ENCODE measurements at regions not wholly inside any gene's neighbourhood (a gene's known extent, or its start where the extent isn't known, plus 50 kb on each side); places are given as distances from the start of the nearest gene placed in this dataset.

DNA sequence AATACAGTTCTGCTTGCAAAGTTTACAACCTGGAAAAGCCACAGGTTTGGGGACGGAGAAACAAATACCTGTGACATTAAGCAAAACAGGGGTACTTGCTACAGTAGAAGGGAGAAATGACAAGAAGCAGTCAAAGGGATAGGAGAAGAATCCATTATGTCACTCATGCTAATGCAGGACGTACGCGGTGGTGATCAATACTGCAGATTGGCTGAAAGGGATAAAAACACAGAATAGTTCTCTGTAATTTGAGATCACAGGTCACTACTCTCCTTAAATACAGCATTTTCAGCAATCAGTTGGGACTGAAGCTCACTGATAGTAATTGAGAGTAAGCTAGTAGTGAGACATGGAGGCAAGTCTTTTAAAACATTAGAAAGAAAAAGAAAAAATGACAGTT, 130.3 kb upstream of the MTAP start:
- no peak for DNase-seq

DNA sequence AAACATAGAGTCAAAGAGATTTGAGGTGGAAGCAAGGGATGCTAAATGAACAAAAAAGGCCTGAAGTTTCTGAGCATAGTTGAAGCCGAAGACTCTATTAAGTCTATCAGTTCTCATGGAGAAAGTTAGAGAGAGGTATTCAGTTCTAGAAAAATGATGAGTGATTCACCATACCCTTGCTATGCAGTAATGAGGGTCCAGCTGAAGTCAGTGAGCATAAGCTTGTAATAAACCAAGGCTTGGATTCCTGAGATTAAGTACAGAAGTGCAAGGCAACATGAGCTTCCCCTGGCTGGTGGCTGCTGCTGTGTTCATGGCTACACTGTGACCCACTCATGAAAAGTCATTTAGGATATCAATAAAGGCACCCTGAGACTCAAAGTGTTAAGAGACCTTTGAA, 129.7 kb upstream of the MTAP start:
- no peak for DNase-seq

DNA sequence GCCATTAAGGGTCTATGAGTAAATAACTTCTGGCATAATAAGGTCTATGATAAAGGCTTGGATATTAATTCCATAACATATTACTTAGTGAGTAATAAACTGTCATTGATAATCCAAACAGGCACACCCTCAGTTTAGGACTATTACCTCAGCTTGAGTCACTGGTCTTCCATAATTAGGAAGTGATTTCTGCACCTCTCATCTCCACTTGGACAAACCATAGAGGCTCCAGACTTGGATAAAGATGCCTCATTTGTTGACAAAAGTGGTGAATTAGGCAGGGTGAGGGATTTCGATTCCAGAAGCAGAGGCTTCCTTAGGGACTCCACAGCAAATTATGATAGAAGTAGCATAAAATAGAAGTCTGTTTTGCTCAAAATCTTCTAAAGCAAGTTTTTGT, 127.5 kb upstream of the MTAP start:
- DNase-seq = no peak

DNA sequence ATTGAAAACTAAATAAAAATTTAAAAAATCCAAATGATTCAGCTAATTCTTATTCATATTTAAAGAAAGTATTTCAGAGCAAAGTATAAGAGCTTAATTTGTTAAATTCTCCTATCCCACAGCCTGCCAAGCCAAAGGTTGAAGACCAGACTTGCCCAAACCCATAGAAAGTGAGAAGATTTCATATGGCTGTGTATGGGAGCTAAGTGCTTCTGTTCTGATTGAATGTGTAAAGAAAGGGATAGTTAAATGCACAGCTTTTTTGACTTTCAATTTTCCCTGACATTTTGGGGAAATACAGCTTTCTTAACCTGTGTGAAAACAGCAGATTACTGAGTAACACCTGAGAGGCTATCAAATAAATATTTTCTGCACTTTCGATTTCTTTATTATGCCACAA, 125.0 kb upstream of the MTAP start:
- DNase-seq = no peak

DNA sequence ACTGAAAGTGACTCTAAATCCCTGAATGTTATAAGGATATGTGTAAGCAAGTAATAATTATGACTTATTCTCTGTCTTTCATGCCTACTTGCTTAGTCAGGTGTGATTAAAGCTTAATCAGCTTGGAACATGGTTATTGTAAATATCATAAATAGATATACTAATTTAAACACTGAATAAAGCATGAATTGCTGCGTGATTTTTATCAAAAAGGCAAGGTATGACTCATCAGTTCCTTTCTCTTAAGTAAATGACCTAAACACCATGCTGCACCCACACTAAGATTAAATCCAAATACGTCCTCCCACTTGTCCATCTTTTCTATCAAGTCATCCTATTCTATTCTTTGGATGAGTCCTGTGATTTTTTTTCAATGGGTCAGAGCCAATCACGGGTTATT, 124.6 kb upstream of the MTAP start:
- no peak for DNase-seq

DNA sequence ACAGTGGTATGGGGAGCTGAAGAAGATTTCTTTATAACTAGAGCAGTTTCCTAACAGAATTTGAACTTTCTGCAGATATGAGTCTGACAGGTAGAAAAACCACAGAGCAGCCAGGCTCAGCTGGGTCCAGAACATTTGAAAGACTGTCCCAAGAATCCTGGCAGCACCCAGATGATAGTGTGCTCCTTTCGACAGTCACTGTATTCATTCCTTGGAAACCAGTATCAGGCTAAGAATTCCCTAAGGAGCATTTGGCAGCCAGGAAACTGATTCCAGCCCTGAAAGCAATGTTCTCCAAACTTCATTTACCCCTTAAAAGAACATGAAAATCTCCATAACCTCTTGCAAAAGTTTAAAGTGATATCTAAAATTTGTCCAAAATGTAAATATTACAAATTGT, 123.0 kb upstream of the MTAP start:
- no peak for DNase-seq

DNA sequence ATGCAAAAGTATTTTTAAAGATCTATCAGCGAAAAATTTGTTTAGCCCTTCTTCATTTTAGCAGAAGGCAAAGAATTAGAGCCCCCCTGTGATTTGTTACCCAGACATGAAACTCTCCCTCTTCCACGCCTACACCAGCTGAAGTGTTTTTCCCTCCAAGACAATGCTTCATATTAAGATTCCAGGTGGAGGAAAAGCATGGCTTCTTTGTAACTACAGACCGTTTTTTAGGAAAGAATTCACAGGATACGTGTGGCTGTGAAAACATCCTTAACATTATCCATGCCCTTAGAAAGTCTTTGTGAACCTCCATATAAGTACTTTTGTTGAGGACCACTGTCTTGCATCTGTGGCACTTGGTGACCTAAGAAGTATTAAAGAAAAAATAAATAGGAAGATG, 121.8 kb upstream of the MTAP start:
- DNase-seq = no peak

DNA sequence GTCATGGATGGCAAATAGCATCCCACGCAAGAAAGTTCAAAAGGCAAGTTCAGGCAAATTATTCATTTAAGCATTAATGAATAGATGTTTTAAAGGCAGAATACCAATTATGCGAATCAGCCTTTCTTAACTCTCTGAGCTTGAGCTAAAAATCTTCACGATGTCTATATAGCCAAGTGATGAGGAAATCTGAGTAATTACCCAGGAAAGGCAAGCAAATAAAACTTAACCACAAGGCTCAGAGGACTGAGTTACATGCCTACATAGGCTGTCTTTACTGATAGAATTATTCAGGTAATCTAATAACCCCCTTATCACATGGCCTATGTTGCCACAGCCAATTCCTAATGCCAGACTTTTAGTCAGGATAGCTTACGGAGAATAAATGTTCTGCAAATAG, 120.8 kb upstream of the MTAP start:
- DNase-seq = no peak

GRCh38 chr9:21682381-21682780, 120.1 kb upstream of the MTAP start:
- no peak for DNase-seq

DNA sequence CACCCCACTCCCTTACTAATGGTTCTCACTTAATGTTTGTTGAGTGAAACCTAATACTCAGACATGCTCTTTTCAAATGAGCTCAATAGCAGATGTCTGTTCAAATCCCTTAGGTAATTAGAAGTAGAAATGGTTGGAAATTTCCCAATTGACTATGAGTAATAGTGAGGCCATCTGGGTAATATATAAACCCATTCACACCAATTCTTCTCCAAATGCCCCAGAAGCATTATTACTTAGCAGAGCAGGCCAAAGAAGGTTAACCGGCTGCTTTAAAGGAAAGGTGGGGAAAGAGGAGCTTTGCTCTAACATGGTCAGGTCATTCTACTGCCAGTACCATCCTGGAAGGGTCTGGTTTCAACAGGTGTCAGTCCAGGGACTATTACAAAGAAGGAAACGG, 119.5 kb upstream of the MTAP start:
- no peak for DNase-seq

GRCh38 chr9:21683484-21684175, 118.8 kb upstream of the MTAP start:
- no peak for DNase-seq

GRCh38 chr9:21684231-21684630, 118.2 kb upstream of the MTAP start:
- DNase-seq = no peak

DNA sequence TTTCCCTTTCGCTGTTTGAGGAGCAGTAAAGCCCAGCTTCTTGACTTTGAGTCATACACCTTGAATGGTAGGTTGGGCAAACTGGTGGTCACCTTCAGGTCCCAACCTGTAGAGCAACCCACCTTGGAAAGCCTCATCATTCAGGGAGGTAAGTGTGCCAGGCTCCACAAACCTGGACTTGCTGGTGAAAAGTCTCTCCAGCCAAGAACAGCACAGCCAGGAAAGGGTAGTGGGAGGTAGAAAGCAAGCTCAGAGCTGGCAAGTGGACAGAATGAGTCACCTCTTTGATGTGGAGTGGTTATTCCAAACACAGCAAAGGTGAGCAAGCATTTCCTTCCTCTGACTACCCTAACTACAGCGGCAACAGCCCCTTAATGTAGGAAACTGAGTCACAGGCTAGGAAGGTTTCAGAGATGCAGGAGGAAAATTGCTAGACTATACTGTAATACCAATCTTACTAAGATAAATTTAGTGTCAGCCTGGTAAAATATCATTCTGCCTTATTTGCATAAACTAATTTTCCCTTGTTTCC, 117.5 kb upstream of the MTAP start:
- no peak for DNase-seq

- DNase-seq = no peak
These were observed 116.9 kb upstream of the MTAP start for GRCh38 chr9:21685502-21685901.

- DNase-seq = no peak
These were observed 115.7 kb upstream of the MTAP start for GRCh38 chr9:21686738-21687137.

DNA sequence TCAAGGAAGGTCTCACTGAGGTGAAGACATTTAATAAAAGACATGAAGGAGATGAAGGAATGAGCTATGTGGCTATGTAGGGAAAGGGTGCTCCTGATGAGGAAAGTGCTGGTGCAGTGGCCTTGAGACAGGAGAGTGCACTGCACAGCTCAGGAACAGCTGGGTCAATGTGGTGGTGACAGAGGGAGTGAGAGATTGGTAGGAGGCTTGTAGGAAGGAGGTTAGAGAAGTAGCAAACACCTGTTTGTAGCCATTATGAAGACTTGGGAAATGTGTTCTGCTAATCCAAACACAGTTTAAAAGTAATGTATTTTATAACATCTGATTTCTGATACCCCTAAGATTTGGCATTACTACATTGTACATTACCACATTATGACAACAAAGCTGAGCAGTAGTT, 115.1 kb upstream of the MTAP start:
- DNase-seq = no peak

DNA sequence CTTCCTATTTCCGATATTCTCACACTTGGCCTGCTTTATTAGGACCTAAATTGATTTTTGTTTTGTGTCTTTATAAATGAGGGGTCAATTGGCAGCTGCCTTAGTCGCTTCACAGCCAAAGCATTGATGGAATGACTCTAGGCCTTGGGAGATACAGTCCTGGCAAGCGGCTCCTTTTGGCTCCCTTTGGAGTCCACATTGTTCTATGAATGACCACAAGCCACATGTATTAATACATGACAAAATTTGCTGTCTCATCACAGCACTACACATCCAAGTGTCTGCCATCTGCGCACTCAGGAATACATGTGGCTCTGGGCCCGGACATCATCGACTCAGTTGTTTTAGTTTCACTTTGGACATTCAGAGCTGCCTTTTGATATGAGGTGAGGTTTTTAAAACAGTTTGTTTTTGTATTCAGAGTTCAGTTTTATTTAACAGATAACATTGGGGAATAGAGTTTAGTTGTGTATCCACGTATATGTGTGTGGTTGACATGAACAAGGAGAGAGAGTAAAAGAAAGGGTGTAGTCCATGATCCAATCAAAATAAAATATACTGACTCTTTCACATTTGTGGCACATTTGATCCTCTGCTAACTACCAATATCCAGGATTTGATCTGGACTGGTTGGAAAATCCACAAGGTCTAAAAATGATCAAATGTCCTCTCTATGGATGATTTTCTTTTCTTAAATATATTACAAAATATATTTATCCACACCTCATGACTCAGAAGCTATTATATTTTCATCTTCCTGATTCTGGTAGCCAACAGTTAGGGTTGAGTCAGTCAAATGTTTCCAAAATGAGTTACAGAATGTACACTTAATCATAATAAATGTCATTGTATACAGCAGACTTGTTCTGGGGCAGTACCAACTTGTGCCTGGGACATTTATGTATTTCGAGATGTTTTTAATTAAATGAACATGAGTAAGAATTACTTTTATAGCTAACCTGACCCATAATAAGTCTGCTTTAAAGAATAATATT, 114.0 kb upstream of the MTAP start:
- DNase-seq = no peak

DNA sequence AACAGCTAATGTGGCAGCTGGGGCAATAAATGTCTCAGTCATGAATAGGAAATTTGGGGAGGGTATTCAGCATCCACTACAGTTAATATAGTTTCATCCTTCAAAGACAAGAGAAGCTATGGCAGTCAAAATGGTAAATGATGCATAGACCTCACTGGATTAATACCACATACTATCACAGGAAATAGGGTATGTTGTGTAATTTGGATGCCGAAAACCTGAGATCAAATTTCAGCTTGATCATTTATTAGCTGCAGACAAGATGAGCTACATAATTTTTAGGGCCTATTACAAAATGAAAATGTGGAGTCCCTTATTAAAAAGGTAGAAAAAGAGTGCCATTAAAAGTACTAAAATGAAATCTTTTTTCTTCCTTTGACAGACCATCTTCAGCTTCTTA, 112.6 kb upstream of the MTAP start:
- DNase-seq = no peak

GRCh38 chr9:21690561-21690960, 111.9 kb upstream of the MTAP start:
- DNase-seq = no peak

GRCh38 chr9:21692390-21692789, 110.0 kb upstream of the MTAP start:
- no peak for DNase-seq

GRCh38 chr9:21694424-21694823, 108.0 kb upstream of the MTAP start:
- DNase-seq = no peak

DNA sequence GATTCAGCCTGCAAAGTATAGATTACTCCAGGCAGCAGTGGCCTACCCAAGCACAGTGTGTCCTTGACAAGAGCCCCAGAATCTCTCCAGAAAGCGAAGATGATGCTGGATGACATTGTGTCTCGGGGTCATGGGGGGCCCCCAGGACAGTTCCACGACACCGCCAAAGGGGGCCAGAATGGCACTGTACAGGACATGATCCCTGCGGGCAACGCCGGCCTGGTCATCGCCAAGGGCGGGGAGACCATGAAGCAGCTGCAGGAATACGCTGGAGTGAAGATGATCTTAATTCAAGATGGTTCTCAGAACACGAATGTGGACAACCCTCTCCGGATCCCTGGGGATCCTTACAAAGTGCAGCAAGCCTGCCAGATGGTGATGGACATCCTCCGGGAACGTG, 107.0 kb upstream of the MTAP start:
- no peak for DNase-seq

GRCh38 chr9:21695874-21696341, 106.5 kb upstream of the MTAP start:
- no peak for DNase-seq

DNA sequence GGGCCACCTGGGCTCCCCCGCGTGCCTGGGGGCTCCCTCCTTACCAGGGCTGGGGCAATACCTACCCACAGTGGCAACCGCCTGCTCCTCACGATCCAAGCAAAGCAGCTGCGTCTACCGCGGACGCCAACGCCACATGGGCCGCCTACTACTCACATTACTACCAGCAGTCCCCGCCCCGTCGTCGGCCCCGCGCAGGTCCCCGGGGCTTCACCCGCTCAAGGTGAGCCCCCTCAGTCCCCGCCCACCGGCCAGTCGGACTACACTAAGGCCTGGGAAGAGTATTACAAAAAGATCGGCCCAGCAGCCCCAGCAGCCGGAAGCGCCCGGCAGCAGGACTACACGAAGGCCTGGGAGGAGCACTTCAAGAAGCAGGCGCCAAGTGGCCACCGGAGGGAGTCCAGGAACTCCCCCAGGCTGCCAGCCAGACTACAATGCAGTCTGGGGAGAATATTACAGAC, 106.0 kb upstream of the MTAP start:
- DNase-seq = no peak

All from central memory CD4-positive, alpha-beta T cell (primary cell).